ENCODE measurements at regions not wholly inside any gene's neighbourhood (a gene's known extent, or its start where the extent isn't known, plus 50 kb on each side); places are given as distances from the start of the nearest gene placed in this dataset.
A peak's percentile ranks its signal among the peaks of the same experiment; 100 is the strongest.

DNA sequence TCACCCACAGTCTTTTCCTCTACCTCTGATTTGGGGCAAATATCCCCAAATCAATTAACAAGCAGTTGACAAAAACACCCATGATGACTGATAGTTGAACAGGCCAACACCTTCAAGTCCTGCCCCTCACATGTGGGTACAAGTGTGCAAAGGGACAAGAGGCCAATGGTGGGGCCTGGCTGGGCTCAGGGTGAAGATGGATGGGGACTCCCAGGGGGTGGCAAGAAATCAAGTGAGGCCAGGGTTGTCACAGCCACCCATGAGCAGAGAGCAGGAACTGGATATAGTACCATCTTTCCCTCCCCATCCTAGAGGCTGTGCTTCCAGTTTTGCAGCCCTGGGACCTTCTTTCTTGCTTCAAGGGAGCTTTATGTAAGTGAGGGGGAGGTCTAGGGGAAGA, 270.2 kb upstream of the TOPAZ1 start:
- no peak overlapping the region for H3K14ac ChIP-seq (ENCODE audit: insufficient read depth, low read length)
- no peak overlapping the region for H3K4me3 Mint-ChIP-seq

More for the DNA sequence above, 270.2 kb upstream of the TOPAZ1 start:
- H3K79me1 ChIP-seq (ENCODE audit: insufficient read depth, low read depth, low read length, poor library complexity, severe bottlenecking), result no peaks in the 10 kb centered on the region
- peak overlapping the region in 1 of 3 experiments; percentile 57; a peak in 1 of 7 replicates for H3K27ac Mint-ChIP-seq
- peaks cover 0 to 11% of the 10 kb centered on the region in 2 experiments; a peak in 3 of 5 replicates for H3K9me3 Mint-ChIP-seq
- no peak overlapping the region for H2BK12ac ChIP-seq (ENCODE audit: insufficient read length, low read depth, low read length)
- H3K23ac ChIP-seq (ENCODE audit: insufficient read length, low read depth, low read length), result no peak overlapping the region
- no peak overlapping the region for H2AK5ac ChIP-seq (ENCODE audit: insufficient read length, low read length)
- no peak overlapping the region for H3K9ac ChIP-seq (ENCODE audit: extremely low read depth, insufficient read length, low read length)
- H4K91ac ChIP-seq (ENCODE audit: insufficient read length, low read depth, low read length), result no peak overlapping the region
- no peak overlapping the region for H2BK5ac ChIP-seq (ENCODE audit: insufficient read length, low read length)
- H3K27me3 Mint-ChIP-seq (ENCODE audit: low read depth), result peaks cover 3% of the 10 kb centered on the region; the same call in 1 of the 2 replicates
- no peak overlapping the region for H2BK15ac ChIP-seq (ENCODE audit: low read depth, low read length)
- no peak overlapping the region for H2BK20ac ChIP-seq (ENCODE audit: low read depth, low read length, poor library complexity, severe bottlenecking)
- no peaks in the 10 kb centered on the region for H4K20me1 ChIP-seq (ENCODE audit: control insufficient read depth, insufficient read depth, insufficient read length)
- no peaks in the 10 kb centered on the region for H3K27me3 ChIP-seq (ENCODE audit: insufficient read depth, low read length)
- H3K27ac ChIP-seq (ENCODE audit: insufficient read length, low read depth, low read length), result no peak overlapping the region
- H3K9me3 ChIP-seq (ENCODE audit: control insufficient read depth, low read depth, low read length), result no peaks in the 10 kb centered on the region
- TF ChIP-seq, protein P1, sequence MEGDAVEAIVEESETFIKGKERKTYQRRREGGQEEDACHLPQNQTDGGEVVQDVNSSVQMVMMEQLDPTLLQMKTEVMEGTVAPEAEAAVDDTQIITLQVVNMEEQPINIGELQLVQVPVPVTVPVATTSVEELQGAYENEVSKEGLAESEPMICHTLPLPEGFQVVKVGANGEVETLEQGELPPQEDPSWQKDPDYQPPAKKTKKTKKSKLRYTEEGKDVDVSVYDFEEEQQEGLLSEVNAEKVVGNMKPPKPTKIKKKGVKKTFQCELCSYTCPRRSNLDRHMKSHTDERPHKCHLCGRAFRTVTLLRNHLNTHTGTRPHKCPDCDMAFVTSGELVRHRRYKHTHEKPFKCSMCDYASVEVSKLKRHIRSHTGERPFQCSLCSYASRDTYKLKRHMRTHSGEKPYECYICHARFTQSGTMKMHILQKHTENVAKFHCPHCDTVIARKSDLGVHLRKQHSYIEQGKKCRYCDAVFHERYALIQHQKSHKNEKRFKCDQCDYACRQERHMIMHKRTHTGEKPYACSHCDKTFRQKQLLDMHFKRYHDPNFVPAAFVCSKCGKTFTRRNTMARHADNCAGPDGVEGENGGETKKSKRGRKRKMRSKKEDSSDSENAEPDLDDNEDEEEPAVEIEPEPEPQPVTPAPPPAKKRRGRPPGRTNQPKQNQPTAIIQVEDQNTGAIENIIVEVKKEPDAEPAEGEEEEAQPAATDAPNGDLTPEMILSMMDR (conservative IDR thresholded peaks at IDR 0.05), result no peak
- H2BK120ac ChIP-seq (ENCODE audit: low read depth, low read length, poor library complexity, severe bottlenecking), result no peak overlapping the region
- peaks cover 53 to 56% of the 10 kb centered on the region in 2 experiments for H3K4me1 Mint-ChIP-seq
- no peak overlapping the region for H4K5ac ChIP-seq (ENCODE audit: insufficient read length, low read depth, low read length)
- no peak overlapping the region for H3K18ac ChIP-seq (ENCODE audit: insufficient read length, low read depth, low read length)
- peaks cover 0 to 14% (median 0%) of the 10 kb centered on the region in 3 experiments; a peak in 3 of 7 replicates for H3K36me3 Mint-ChIP-seq (ENCODE audit: insufficient read depth in 1 of 3, low read depth in 3 of 3)
- no peak overlapping the region for H3K4ac ChIP-seq (ENCODE audit: low read depth, low read length)
- H3K56ac ChIP-seq (ENCODE audit: insufficient read length, low read depth, low read length), result no peak overlapping the region
- H2AFZ ChIP-seq (ENCODE audit: low read length), result no peak overlapping the region
- no peaks in the 10 kb centered on the region for H3K23me2 ChIP-seq (ENCODE audit: insufficient read length, low read depth, low read length, poor library complexity, severe bottlenecking)
- H4K8ac ChIP-seq (replicated peaks; ENCODE audit: insufficient read length, low read depth, low read length), result no peak overlapping the region
- no peak overlapping the region for H3K4me2 ChIP-seq (ENCODE audit: insufficient read depth, insufficient read length, low read length)
- no peak for DNase-seq
- H3K4me1 ChIP-seq (ENCODE audit: insufficient read depth, low read length), result peaks cover 13% of the 10 kb centered on the region
- H3T11ph ChIP-seq (ENCODE audit: low read length), result no peak overlapping the region
- H3K79me2 ChIP-seq (ENCODE audit: insufficient read depth, low read length), result no peaks in the 10 kb centered on the region; the same call in 1 of the 2 replicates

All from H9 (cell line).